WERI-Rb-1 (cell line): ENCODE measurements at regions not wholly inside any gene's neighbourhood (a gene's known extent, or its start where the extent isn't known, plus 50 kb on each side); places are given as distances from the start of the nearest gene placed in this dataset.

Experiments
- DNase-seq: peaks from one replicate; pipeline ENCODE4 v3.0.0-alpha.2; 2020
- H3K27ac ChIP-seq: fragments of 250-450 bp; sonication (Bioruptor Pico); 2 replicates; pipeline ENCODE4 v1.5.1; 2020; ENCODE audit warnings: mild to moderate bottlenecking, moderate library complexity
- H3K27me3 ChIP-seq: fragments of 250-450 bp; sonication (Bioruptor Pico); 2 replicates; pipeline ENCODE4 v1.5.1; 2021; ENCODE audit warnings: mild to moderate bottlenecking, low read depth, moderate library complexity; ENCODE audit not compliant: insufficient read depth, severe bottlenecking
- H3K36me3 ChIP-seq: fragments of 250-450 bp; sonication (Bioruptor Pico); 2 replicates; pipeline ENCODE4 v1.5.1; 2020; ENCODE audit warnings: mild to moderate bottlenecking, moderate library complexity
- H3K4me3 ChIP-seq: 2 replicates; pipeline ENCODE4 v1.5.1; 2011; ENCODE audit warnings: low read depth, mild to moderate bottlenecking, control low read depth, low read length
- H3K9me3 ChIP-seq: fragments of 250-450 bp; sonication (Bioruptor Pico); 2 replicates; pipeline ENCODE4 v1.5.1; 2021; ENCODE audit warnings: mild to moderate bottlenecking, moderate library complexity; ENCODE audit not compliant: severe bottlenecking
- CTCF ChIP-seq: IDR thresholded peaks from 2 replicates; pipeline ENCODE4 v1.5.1; 2011; ENCODE audit warnings: low read depth, mild to moderate bottlenecking, control low read depth, inconsistent platforms, low read length

- H3K9me3 ChIP-seq: no peaks in the 10 kb centered on the region
- no peak for DNase-seq
- no peak overlapping the region for H3K4me3 ChIP-seq
- no peaks in the 10 kb centered on the region for H3K27me3 ChIP-seq
- no peak for TF ChIP-seq CTCF
- H3K36me3 ChIP-seq: no peaks in the 10 kb centered on the region
- no peak overlapping the region for H3K27ac ChIP-seq
These were observed 225.9 kb upstream of the PLEKHG7 start for GRCh38 chr12:92476844-92477243.

- Histone ChIP-seq H3K36me3 (no peaks in the 10 kb centered on the region), H3K27ac (no peak overlapping the region), H3K27me3 (no peaks in the 10 kb centered on the region), H3K9me3 (no peaks in the 10 kb centered on the region), H3K4me3 (no peak overlapping the region)
- no peak for DNase-seq
- TF ChIP-seq CTCF: no peak
These were observed 229.2 kb upstream of the PLEKHG7 start for GRCh38 chr12:92473564-92473963.

- Histone ChIP-seq H3K4me3 (no peak overlapping the region), H3K27ac (no peak overlapping the region), H3K9me3 (no peaks in the 10 kb centered on the region), H3K27me3 (no peaks in the 10 kb centered on the region), H3K36me3 (no peaks in the 10 kb centered on the region)
- no peak for TF ChIP-seq CTCF
- DNase-seq: no peak
These were observed 230.6 kb upstream of the PLEKHG7 start for GRCh38 chr12:92472201-92472600.

- TF ChIP-seq CTCF: no peak
These were observed 231.2 kb upstream of the PLEKHG7 start for GRCh38 chr12:92471551-92471950.

GRCh38 chr12:92470608-92471021 lies 232.2 kb upstream of the PLEKHG7 start:
- DNase-seq: no peak
- Histone ChIP-seq H3K27ac (no peak overlapping the region), H3K36me3 (no peaks in the 10 kb centered on the region), H3K27me3 (no peaks in the 10 kb centered on the region), H3K9me3 (no peaks in the 10 kb centered on the region), H3K4me3 (no peak overlapping the region)
- no peak for TF ChIP-seq CTCF

More at GRCh38 chr12:92471551-92471950, 231.2 kb upstream of the PLEKHG7 start:
- Histone ChIP-seq H3K9me3 (no peaks in the 10 kb centered on the region), H3K4me3 (no peak overlapping the region), H3K27me3 (no peaks in the 10 kb centered on the region), H3K27ac (no peak overlapping the region), H3K36me3 (no peaks in the 10 kb centered on the region)
- DNase-seq: no peak

- Histone ChIP-seq H3K27ac (no peak overlapping the region), H3K9me3 (no peaks in the 10 kb centered on the region), H3K27me3 (no peaks in the 10 kb centered on the region), H3K4me3 (no peak overlapping the region), H3K36me3 (no peaks in the 10 kb centered on the region)
- DNase-seq: no peak
- TF ChIP-seq CTCF: no peak
These were observed 233.0 kb upstream of the PLEKHG7 start for GRCh38 chr12:92469837-92470236.
